SK-N-SH (cell line): ENCODE measurements at regions not wholly inside any gene's neighbourhood (a gene's known extent, or its start where the extent isn't known, plus 50 kb on each side); places are given as distances from the start of the nearest gene placed in this dataset.

Experiments used
- CTCF ChIA-PET: fragments of 300-600, 350-600 bp; formaldehyde crosslinking; extraction: SDS; loops from one replicate; lab custom pipeline; 2021; lab: Yijun Ruan, JAX
- POLR2A ChIA-PET: fragments of 350-600 bp; sonication (Branson Sonifier 250); formaldehyde crosslinking; extraction: SDS; loops from one replicate; lab custom pipeline; 2020; ENCODE audit warnings: antibody characterized with exemption, inconsistent platforms; lab: Yijun Ruan, JAX
- DNase-seq: peaks from one replicate; pipeline ENCODE4 v3.0.0; 2012
- H2AFZ ChIP-seq: fragments of 200-600 bp; sonication (generic); 2 replicates; pipeline ENCODE4 v1.8.1; 2016; ENCODE audit warnings: antibody characterized with exemption, mild to moderate bottlenecking, low read depth
- H3F3A ChIP-seq: fragments of 200-600 bp; sonication (generic); replicated peaks from 2 replicates; pipeline ENCODE3; 2016; ENCODE audit warnings: antibody characterized with exemption, mild to moderate bottlenecking; ENCODE audit not compliant: insufficient read depth
- H3K27ac ChIP-seq, 2 experiments: fragments of 200-500 bp in 1 of 2; fragments of 200-600 bp in 1 of 2; sonication (Bioruptor generic) in 1 of 2; sonication (generic), shearing (Covaris generic) in 1 of 2; 2 replicates each; pipeline versions ENCODE4 v1.5.1 to v1.6.1; 2014 to 2016; ENCODE audit warnings: low read depth in 2 of 2, inconsistent platforms in 1 of 2, low read length in 1 of 2, mild to moderate bottlenecking in 1 of 2, mixed read lengths in 1 of 2
- H3K27me3 ChIP-seq: fragments of 200-600 bp; sonication (generic), shearing (Covaris generic); 2 replicates; pipeline ENCODE4 v1.6.1; 2016; ENCODE audit warnings: mixed run types; ENCODE audit not compliant: insufficient read depth
- H3K36me3 ChIP-seq, 2 experiments: fragments of 200-500 bp in 1 of 2; fragments of 200-600 bp in 1 of 2; sonication (Bioruptor generic) in 1 of 2; sonication (generic) in 1 of 2; replicated peaks in 1 of 2; 2 replicates each; pipeline versions ENCODE3 to v1.5.1; 2014 to 2016; ENCODE audit warnings: low read length in 1 of 2, mild to moderate bottlenecking in 1 of 2; ENCODE audit not compliant: insufficient read depth in 2 of 2, control insufficient read depth in 1 of 2
- H3K4me1 ChIP-seq, 2 experiments: fragments of 200-500 bp in 1 of 2; fragments of 200-600 bp in 1 of 2; sonication (Bioruptor generic) in 1 of 2; sonication (generic), shearing (Covaris generic) in 1 of 2; 2 replicates each; pipeline versions ENCODE4 v1.5.1 to v1.6.1; 2014 to 2016; ENCODE audit warnings: low read depth in 1 of 2, low read length in 1 of 2, mixed run types in 1 of 2; ENCODE audit not compliant: insufficient read depth in 2 of 2, control insufficient read depth in 1 of 2
- H3K4me2 ChIP-seq: fragments of 200-600 bp; sonication (generic), shearing (Covaris generic); 2 replicates; pipeline ENCODE4 v1.6.1; 2017; ENCODE audit warnings: mixed run types
- H3K4me3 ChIP-seq, 2 experiments: fragments of 200-500 bp in 1 of 2; fragments of 200-600 bp in 1 of 2; sonication (Bioruptor generic) in 1 of 2; sonication (generic), shearing (Covaris generic) in 1 of 2; 2 replicates each; pipeline versions ENCODE4 v1.5.1 to v1.8.1; 2014 to 2016; ENCODE audit warnings: low read depth in 2 of 2, inconsistent platforms in 1 of 2, low read length in 1 of 2, mild to moderate bottlenecking in 1 of 2, mixed read lengths in 1 of 2, moderate library complexity in 1 of 2
- H3K79me2 ChIP-seq: fragments of 200-600 bp; sonication (generic); 2 replicates; pipeline ENCODE4 v1.8.1; 2017; ENCODE audit warnings: mild to moderate bottlenecking; ENCODE audit not compliant: insufficient read depth
- H3K9ac ChIP-seq: fragments of 200-600 bp; sonication (generic); 2 replicates; pipeline ENCODE4 v1.6.1; 2017; ENCODE audit warnings: mixed run types
- H3K9me2 ChIP-seq: fragments of 200-600 bp; sonication (generic); 2 replicates; pipeline ENCODE4 v1.6.1; 2017; ENCODE audit warnings: mixed run types
- H3K9me3 ChIP-seq: fragments of 200-600 bp; sonication (generic); 2 replicates; pipeline ENCODE4 v1.6.1; 2017; ENCODE audit warnings: mixed run types, mild to moderate bottlenecking, moderate library complexity
- H4K20me1 ChIP-seq: fragments of 200-600 bp; sonication (generic); 2 replicates; pipeline ENCODE4 v1.6.1; 2017; ENCODE audit warnings: mild to moderate bottlenecking, mixed run types; ENCODE audit not compliant: insufficient read depth
- FOXJ3 ChIP-seq: sonication (generic); formaldehyde crosslinking; IDR thresholded peaks from 2 replicates; pipeline ENCODE4 v1.5.1; 2020; ENCODE audit warnings: mild to moderate bottlenecking, missing genetic modification reagents
- GABPA ChIP-seq: IDR thresholded peaks from 2 replicates; pipeline ENCODE4 v1.4.0; 2012; ENCODE audit warnings: low read depth, mild to moderate bottlenecking
- SIN3A ChIP-seq: IDR thresholded peaks from 2 replicates; pipeline ENCODE4 v1.6.1; 2012; ENCODE audit warnings: low read depth, mild to moderate bottlenecking, low read length, moderate library complexity, borderline replicate concordance
- TEAD4 ChIP-seq: IDR thresholded peaks from 2 replicates; pipeline ENCODE4 v1.4.0; 2012; ENCODE audit warnings: mild to moderate bottlenecking, borderline replicate concordance; ENCODE audit not compliant: insufficient read depth
- WGBS: methylation state at CpG from one replicate; pipeline ENCODE4 v1.1.6; 2017; ENCODE audit warnings: low lambda C conversion rate; 5-methylcytosine and 5-hydroxymethylcytosine counted together
- TF ChIP-seq, protein P1 (sequence below): fragments of 150-350 bp; IDR thresholded peaks from 2 replicates; pipeline ENCODE4 v1.6.1; 2017; ENCODE audit warnings: antibody characterized with exemption, low read length, low read depth, borderline replicate concordance
- TF ChIP-seq, protein P2 (sequence below): IDR thresholded peaks from 2 replicates; pipeline ENCODE4 v1.6.1; 2012; ENCODE audit warnings: mild to moderate bottlenecking, low read depth, low read length, moderate library complexity

DNA sequence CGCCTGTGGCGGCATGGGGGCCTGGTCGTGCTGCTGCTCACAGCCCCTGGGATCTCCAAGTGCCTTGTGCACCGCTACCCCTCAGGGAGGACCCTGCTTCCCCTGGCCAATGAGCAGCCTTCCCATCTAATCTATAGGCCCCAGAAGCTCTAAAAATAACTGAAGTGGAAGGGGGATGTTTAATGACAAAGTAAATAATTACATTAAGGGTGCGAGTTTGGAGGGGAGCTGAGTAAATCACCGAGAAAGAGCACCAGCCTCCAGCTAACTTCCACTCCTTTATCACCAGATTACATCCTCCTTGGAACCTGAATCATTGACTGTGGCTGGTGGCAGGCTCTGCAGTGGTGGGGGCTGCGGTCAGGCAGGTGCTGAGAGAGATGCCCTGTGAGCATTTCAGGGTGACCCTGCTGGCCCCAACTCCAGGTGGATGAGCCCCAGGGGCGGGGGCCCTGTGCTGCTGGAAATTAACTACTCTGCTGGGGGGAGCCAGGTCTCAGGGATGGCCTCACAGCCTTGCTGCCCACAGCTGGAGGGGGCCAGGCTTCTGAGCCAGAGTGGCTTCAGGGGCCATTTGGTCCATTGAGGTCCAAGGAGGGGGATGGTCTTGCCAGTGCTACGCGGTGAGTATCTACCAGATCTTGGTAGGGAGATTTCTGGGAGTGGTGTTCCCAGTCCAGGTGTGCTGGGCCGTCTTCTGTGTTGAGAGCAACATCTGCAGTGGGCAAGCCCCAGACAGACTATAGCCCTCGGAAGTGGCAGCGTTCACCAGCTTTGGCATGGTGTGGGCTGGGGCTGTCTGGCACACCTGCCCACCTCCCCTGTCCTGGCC lies 74.2 kb downstream of the GLI2 start:
- Histone ChIP-seq H4K20me1 (peaks cover 7% of the 10 kb centered on the region; the same call in 1 of the 2 replicates), H2AFZ (no peak overlapping the region), H3K4me2 (no peak overlapping the region), H3K36me3 (peaks cover 4 to 7% of the 10 kb centered on the region in 2 experiments), H3K4me1 (peaks cover 0 to 16% of the 10 kb centered on the region in 2 experiments; a peak in 1 of 4 replicates), H3K9ac (no peak overlapping the region), H3K79me2 (peaks cover 5% of the 10 kb centered on the region; the same call in 1 of the 2 replicates), H3K27me3 (no peaks in the 10 kb centered on the region), H3K9me3 (no peaks in the 10 kb centered on the region), H3K4me3 (no peak overlapping the region), H3F3A (no peaks in the 10 kb centered on the region), H3K9me2 (no peaks in the 10 kb centered on the region), H3K27ac (no peak overlapping the region)
- POLR2A ChIA-PET: no interaction called here
- no peak for DNase-seq
- CTCF ChIA-PET: interaction anchor here (0.9 to 1.8 kb wide), 2 partner anchors 13 to 26 kb away, joined by 3 to 4 read pairs; no protein-coding TSS in a partner anchor
- WGBS: 87% methylated on average over 13 of the region's 13 CpGs
- TF ChIP-seq SIN3A (no peak), TEAD4 (no peak)
- TF ChIP-seq, protein P1, sequence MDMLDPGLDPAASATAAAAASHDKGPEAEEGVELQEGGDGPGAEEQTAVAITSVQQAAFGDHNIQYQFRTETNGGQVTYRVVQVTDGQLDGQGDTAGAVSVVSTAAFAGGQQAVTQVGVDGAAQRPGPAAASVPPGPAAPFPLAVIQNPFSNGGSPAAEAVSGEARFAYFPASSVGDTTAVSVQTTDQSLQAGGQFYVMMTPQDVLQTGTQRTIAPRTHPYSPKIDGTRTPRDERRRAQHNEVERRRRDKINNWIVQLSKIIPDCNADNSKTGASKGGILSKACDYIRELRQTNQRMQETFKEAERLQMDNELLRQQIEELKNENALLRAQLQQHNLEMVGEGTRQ: no peak

DNA sequence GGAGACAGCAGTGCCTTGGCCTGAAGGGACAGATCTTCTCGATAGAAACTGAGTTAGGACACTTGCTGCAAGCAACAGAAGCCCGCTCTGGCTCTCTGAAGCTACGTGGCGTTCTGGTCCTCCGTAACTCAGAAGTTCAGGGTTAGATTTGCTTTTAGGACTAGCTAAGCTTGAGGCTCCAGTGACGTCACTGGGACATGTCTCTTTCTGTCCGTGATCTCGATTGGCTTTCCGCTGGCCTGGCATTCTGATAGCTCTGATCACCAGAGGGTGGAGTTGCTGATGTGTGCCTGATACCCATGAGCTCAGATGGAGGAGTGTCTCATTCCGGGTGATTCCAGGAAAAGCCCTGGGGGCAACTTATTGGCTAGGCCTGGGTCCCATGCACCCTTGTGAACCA lies 75.0 kb downstream of the GLI2 start:
- 98% methylated on average over 9 of the region's 10 CpGs for WGBS
- CTCF ChIA-PET: interaction anchor here (0.7 kb wide), 1 partner anchor 26 kb away, joined by 3 read pairs; no protein-coding TSS in a partner anchor
- Histone ChIP-seq H3K9me3 (no peaks in the 10 kb centered on the region), H3K27me3 (no peaks in the 10 kb centered on the region), H3F3A (no peaks in the 10 kb centered on the region), H3K79me2 (peaks cover 5% of the 10 kb centered on the region; the same call in 1 of the 2 replicates), H3K9me2 (no peaks in the 10 kb centered on the region), H3K27ac (no peak overlapping the region)
- POLR2A ChIA-PET: no interaction called here
- TF ChIP-seq GABPA (no peak), FOXJ3 (CRISPR knock-in tag) (no peak)
- TF ChIP-seq, protein P2, sequence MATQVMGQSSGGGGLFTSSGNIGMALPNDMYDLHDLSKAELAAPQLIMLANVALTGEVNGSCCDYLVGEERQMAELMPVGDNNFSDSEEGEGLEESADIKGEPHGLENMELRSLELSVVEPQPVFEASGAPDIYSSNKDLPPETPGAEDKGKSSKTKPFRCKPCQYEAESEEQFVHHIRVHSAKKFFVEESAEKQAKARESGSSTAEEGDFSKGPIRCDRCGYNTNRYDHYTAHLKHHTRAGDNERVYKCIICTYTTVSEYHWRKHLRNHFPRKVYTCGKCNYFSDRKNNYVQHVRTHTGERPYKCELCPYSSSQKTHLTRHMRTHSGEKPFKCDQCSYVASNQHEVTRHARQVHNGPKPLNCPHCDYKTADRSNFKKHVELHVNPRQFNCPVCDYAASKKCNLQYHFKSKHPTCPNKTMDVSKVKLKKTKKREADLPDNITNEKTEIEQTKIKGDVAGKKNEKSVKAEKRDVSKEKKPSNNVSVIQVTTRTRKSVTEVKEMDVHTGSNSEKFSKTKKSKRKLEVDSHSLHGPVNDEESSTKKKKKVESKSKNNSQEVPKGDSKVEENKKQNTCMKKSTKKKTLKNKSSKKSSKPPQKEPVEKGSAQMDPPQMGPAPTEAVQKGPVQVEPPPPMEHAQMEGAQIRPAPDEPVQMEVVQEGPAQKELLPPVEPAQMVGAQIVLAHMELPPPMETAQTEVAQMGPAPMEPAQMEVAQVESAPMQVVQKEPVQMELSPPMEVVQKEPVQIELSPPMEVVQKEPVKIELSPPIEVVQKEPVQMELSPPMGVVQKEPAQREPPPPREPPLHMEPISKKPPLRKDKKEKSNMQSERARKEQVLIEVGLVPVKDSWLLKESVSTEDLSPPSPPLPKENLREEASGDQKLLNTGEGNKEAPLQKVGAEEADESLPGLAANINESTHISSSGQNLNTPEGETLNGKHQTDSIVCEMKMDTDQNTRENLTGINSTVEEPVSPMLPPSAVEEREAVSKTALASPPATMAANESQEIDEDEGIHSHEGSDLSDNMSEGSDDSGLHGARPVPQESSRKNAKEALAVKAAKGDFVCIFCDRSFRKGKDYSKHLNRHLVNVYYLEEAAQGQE: no peak
- TF ChIP-seq, all 33 proteins: peak for 0
- Histone ChIP-seq H3K36me3 (peaks cover 2 to 4% of the 10 kb centered on the region in 2 experiments), H3K4me2 (no peak overlapping the region), H3K4me3 (no peak overlapping the region), H3K9ac (no peak overlapping the region), H2AFZ (no peak overlapping the region), H4K20me1 (peaks cover 7% of the 10 kb centered on the region; the same call in 1 of the 2 replicates), H3K4me1 (peaks cover 0 to 13% of the 10 kb centered on the region in 2 experiments; a peak in 1 of 4 replicates)
- no peak for DNase-seq
